Retina (tissue), 1 donor: ENCODE measurements at regions not wholly inside any gene's neighbourhood (a gene's known extent, or its start where the extent isn't known, plus 50 kb on each side); places are given as distances from the start of the nearest gene placed in this dataset.
"Not testable (repeated sequence)": the region's sequence is repeated elsewhere in the genome, so short reads cannot be mapped to it uniquely, and the experiment has no call there.

ENCODE experiments used
- DNase-seq: peaks from one replicate; pipeline ENCODE4 v3.0.0-alpha.2; 2016

DNA sequence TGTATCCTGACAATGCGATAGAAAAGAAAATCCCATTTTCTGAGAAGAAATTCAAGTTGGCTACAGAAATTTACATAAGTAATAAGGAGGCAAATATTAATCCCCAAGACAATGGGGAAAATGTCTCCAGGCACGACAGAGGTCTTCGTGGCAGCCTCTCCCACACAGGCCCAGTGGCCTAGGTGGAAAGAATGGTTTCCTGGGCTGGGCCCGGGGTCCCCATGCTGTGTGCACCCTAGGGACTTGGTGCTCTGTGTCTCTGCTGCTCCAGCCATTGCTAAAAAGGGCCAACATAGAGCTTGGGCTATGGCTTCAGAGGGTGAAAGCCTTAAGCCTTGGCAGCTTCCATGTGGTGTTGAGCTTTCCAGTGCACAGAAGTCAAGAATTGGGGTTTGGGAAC lies 102.5 kb upstream of the LYPLAL1 start:
- DNase-seq: no peak

- DNase-seq: no peak
Observed at GRCh38 chr1:219072329-219072728, 101.3 kb upstream of the LYPLAL1 start.

DNA sequence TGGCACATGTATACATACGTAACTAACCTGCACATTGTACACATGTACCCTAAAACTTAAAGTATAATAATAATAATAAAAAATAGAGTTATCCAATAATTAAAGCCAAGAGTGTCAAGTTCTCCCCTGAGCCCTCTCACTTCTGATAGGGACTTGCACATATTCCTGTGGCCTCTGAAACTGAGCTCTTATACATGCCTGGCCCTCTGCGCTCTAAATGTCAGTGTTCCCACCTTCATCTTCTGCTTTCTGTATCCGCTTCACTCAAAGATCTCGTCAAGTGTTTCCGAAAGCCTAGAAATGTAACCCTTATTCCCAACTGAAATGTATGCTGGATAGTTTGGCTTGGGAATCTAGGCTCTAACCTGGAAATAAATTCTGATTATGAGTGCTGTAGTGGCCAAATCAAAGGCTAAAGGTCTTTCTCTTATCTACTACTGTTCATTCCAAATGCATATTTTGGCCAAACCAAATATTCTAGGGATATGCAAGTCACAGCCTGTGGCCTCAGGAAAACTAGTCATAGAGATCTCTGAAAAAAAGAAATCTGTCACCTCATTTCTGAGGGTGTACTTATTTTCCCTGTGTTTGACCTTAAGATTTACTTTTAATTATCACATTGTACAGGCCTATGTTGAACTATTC lies 99.5 kb upstream of the LYPLAL1 start:
- no peak for DNase-seq

GRCh38 chr1:219075121-219075879 lies 98.4 kb upstream of the LYPLAL1 start:
- DNase-seq: no peak

GRCh38 chr1:219076326-219076937 lies 97.2 kb upstream of the LYPLAL1 start:
- DNase-seq: no peak

DNA sequence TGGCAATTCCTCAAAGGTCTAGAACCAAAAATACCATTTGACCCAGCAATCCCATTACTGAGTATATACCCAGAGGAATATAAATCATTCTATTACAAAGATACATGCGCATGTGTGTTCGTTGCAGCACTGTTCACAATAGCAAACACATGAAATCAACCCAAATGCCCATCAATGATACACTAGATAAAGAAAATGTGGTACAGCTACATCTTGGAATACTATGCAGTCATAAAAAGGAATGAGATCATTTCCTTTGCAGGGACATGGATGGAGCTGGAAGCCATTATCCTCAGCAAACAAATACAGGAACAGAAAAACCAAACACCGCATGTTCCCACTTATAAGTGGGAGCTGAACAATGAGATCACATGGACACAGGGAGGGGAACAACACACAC lies 95.9 kb upstream of the LYPLAL1 start:
- not testable (repeated sequence) for DNase-seq

- no peak for DNase-seq
Observed at GRCh38 chr1:219081943-219082925, 91.4 kb upstream of the LYPLAL1 start.

GRCh38 chr1:219083631-219084030 lies 90.0 kb upstream of the LYPLAL1 start:
- DNase-seq: no peak

GRCh38 chr1:219085082-219085481 lies 88.6 kb upstream of the LYPLAL1 start:
- DNase-seq: no peak

- no peak for DNase-seq
Observed at GRCh38 chr1:219085988-219086387, 87.7 kb upstream of the LYPLAL1 start.

- no peak for DNase-seq
Observed at GRCh38 chr1:219086956-219087469, 86.7 kb upstream of the LYPLAL1 start.

DNA sequence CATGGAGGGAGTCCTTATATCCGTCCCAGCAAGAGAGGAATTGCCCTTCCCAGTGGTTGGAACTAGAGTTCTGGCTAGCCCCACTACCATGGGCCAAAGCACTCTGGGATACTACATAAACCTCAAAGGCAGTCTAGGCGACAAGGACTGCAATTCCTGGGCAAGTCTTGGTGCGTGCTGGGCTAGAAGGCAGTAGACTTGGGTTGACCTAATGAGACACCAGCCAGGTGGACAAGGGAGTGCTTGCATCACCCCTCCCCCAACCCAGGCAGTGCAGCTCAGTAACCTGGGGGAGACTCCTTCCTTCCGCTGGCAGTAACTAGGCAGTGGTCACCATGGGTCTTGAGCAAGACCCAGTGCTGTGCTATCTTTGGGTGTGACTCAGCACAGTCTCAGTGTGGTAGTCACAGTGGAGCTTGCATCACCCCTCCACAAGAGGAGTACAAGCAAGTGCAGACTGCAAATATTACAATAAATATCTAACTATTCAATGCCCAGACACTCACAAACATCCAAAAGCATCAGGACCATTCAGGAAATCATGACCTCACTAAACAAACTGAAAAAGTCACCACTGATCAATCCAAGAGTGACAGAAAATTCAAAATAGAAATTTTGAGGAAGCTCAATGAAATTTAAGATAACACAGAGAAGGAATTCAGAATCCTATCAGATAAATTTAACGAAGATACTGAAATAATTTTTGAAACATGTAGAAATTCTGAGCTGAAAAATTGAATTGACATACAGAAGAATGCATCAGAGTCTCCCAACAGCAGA lies 84.7 kb upstream of the LYPLAL1 start:
- no peak for DNase-seq

DNA sequence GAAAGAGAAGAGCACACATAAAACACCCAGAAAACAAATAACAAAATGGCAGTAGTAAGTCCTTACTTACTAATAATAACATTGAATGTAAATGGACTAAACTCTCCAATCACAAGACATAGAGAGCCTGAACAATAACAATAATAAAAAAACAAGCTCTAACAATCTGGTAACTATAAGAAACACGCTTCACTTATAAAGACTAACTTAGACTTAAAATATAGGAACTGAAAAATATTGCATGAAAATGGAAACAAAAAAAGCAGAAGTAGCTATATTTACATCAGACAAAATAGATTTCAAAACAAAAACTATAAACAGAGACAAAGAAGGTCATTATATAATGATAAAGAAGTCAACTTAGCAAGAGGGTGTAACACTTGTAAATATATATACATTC lies 83.1 kb upstream of the LYPLAL1 start:
- no peak for DNase-seq

- DNase-seq: no peak
Observed at GRCh38 chr1:219092206-219092605, 81.5 kb upstream of the LYPLAL1 start.

DNA sequence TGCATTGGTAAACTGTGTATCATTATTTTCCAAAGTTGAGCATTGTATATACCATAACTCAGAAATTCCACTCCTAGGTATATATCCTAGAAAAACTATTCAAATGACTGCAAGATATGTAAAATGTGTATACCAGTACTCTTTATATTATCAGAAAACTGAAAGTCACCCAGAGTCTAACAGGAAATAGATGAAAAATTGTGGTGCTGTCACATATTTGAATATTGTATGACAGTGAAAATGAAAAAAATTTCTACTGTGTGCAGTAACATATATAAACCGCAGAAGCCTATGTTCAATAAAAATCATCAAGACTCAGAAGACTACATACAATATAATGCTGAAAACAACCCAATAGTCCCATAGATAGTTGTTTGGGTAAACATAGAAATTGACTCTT lies 74.4 kb upstream of the LYPLAL1 start:
- DNase-seq: no peak

DNA sequence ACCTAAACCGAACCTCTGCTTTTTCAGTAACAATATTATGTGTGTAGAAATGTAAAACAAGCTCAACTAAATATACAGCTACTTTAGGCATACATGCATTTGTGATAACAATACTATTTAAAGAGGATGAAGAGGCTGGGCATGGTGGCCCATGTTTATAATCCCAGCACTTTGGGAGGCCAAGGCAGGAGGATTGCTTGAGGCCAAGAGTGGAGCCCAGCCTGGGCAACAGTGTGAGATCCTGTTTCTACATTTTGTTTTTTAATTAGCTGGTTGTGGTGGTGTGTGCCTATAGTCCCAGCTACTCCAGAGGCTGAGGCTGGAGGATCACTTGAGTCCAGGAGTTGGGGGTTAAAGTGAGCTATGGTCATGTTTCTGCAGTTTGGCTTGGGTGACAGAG lies 73.6 kb upstream of the LYPLAL1 start:
- no peak for DNase-seq

DNA sequence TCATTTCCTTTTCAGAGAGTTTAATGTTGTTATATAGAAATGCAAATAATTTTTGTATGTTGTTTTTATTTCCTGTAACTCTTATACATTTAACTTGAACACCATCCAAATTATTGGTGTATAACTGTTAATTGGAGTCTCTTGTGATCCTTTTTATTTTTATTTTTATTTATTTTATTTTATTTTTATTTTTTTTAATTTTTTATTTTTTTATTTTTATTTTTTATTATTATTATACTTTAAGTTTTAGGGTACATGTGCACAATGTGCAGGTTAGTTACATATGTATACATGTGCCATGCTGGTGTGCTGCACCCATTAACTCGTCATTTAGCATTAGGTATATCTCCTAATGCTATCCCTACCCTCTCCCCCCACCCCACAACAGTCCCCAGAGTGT lies 71.2 kb upstream of the LYPLAL1 start:
- DNase-seq: not testable (repeated sequence)

- no peak for DNase-seq
Observed at GRCh38 chr1:219105893-219106292, 67.8 kb upstream of the LYPLAL1 start.

DNA sequence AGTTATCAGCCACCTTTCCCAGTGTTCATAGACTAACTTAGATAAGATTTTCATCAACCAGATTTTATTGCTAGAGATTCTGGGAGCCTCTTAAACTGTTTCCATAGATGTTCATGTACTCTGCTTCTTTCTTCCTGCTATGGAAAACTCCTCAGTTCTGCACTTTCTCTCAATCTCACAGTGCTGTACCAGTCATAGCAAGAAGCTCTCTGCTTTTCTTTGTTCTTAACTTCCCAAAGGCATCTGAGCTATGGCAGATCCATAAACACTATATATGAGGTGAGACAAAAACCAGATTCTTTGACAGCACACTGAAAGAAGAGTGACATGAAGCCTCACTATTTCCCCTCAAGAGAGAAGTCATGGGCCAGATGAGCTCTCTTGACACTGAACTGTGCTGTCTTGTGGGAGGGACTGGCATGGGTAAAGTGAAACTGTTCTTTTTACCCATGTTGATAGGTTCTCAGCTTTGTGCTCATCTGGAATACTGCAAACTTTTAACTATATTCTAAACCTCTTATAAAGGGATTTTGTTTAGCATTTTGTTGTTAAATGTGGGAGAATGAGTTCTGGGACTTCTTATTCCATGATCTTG lies 64.2 kb upstream of the LYPLAL1 start:
- no peak for DNase-seq

DNA sequence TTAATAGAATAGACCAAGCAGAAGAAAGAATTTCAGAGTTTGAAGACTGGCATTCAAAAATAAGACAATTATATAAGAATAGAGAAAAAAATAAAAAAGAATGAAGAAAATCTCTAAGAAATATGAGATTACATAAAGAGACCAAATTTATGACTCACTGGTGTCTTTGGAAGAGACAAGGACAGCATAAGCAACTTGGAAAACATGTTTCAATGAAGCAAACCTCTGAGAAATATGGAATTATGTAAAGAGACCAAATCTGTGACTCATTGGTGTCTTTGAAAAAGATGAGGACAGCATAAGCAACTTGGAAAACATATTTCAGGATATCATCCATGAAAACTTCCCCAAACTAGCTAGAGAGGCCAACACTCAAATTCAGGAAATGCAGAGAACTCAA lies 60.4 kb upstream of the LYPLAL1 start:
- DNase-seq: no peak

- no peak for DNase-seq
Observed at GRCh38 chr1:219114014-219114413, 59.7 kb upstream of the LYPLAL1 start.

GRCh38 chr1:219119839-219120238 lies 53.8 kb upstream of the LYPLAL1 start:
- no peak for DNase-seq
